ENCODE measurements at regions not wholly inside any gene's neighbourhood (a gene's known extent, or its start where the extent isn't known, plus 50 kb on each side); places are given as distances from the start of the nearest gene placed in this dataset.

DNA sequence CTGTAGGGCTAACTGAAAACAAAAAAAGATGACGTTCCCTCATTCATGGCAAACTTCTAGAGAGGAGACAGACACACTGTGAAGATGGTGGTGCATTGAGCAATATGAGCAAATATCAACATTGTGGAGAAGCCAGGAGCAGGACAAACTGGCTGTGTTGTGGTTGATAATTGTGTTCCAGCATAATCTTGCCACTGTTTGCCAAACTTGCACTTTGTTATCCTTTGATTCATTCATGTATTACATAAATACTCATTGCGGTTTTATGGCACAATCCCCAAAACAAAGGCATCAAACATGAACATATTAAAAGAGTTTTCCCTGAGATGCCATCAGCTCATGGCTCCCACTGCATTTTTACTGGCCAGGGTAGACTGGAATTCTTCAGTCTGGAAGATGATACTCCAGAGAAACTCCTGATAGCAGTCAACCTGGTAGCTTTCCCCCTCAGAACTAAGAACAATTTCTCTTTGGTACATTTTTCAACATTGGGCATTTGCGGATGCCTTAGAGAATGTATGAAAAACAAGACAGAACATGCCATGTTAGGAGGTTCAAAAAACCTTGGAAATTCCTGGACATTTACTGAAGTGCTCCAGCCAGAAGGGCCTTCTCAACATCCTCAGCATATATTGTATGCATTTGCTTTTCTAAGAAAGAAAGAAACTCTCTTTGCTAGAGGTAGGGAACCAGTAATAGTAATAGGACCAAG, 487.4 kb upstream of the CELF4 start:
- CTCF ChIA-PET, result no interaction called here
- POLR2A ChIA-PET, result no interaction called here
- no peak overlapping the region for H3K27ac ChIP-seq (ENCODE audit: insufficient read depth in 1 of 2, low read depth in 1 of 2, low read length in 2 of 2, poor library complexity in 1 of 2, severe bottlenecking in 2 of 2)

DNA sequence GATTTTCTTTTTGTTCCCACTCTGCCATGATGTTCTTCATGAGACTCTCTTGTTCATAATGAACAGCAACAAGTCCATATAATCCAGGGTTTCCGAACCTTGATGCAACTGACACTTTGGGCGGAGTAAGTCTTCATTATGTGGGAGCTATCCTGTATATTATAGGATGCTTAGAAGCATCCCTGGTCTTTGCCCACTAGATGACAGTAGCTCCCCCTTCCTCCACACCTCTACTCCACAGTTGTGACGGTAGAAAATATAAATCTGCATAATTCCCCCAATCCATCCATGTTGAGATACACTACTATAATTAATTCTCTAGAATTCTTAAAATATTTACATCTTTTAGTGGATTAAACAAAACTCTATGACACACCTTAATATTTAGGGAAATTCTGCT, 482.2 kb upstream of the CELF4 start:
- POLR2A ChIA-PET, result no interaction called here
- Histone ChIP-seq H3K4me1 (ENCODE audit: control extremely low read depth in 1 of 4, control insufficient read depth in 4 of 4, insufficient read depth in 4 of 4, low read length in 3 of 4) (no peaks in the 10 kb centered on the region), H3K27me3 (replicated peaks in 2 of 5; ENCODE audit: control insufficient read depth in 4 of 5, insufficient read depth in 5 of 5, low read length in 4 of 5) (no peaks in the 10 kb centered on the region), H3K9me3 (ENCODE audit: control extremely low read depth in 1 of 5, control insufficient read depth in 4 of 5, insufficient read depth in 2 of 5, low read depth in 1 of 5, low read length in 4 of 5) (no peaks in the 10 kb centered on the region), H3K36me3 (ENCODE audit: control insufficient read depth in 4 of 4, insufficient read depth in 4 of 4, low read length in 3 of 4) (no peaks in the 10 kb centered on the region), H3K27ac (ENCODE audit: insufficient read depth in 1 of 2, low read depth in 1 of 2, low read length in 2 of 2, poor library complexity in 1 of 2, severe bottlenecking in 2 of 2) (no peak overlapping the region), H3K4me3 (ENCODE audit: control insufficient read depth in 1 of 7, extremely low read depth in 1 of 7, insufficient read depth in 4 of 7, low read depth in 2 of 7, low read length in 6 of 7) (no peak overlapping the region)
- DNase-seq, result peak in 2 of 3 donors; percentile 1 to 7
- CTCF ChIA-PET, result no interaction called here
- no CpG with 5 or more reads among the region's 3 CpGs for whole genome bisulfite sequencing (ENCODE audit: insufficient coverage)

More for the DNA sequence above, 487.4 kb upstream of the CELF4 start:
- WGBS (ENCODE audit: insufficient coverage), result 100% methylated on average over 2 of the region's 3 CpGs
- Histone ChIP-seq H3K27me3 (replicated peaks in 2 of 5; ENCODE audit: control insufficient read depth in 4 of 5, insufficient read depth in 5 of 5, low read length in 4 of 5) (no peaks in the 10 kb centered on the region), H3K36me3 (ENCODE audit: control insufficient read depth in 4 of 4, insufficient read depth in 4 of 4, low read length in 3 of 4) (no peaks in the 10 kb centered on the region), H3K9me3 (ENCODE audit: control extremely low read depth in 1 of 5, control insufficient read depth in 4 of 5, insufficient read depth in 2 of 5, low read depth in 1 of 5, low read length in 4 of 5) (no peaks in the 10 kb centered on the region), H3K4me3 (ENCODE audit: control insufficient read depth in 1 of 7, extremely low read depth in 1 of 7, insufficient read depth in 4 of 7, low read depth in 2 of 7, low read length in 6 of 7) (no peak overlapping the region), H3K4me1 (ENCODE audit: control extremely low read depth in 1 of 4, control insufficient read depth in 4 of 4, insufficient read depth in 4 of 4, low read length in 3 of 4) (no peaks in the 10 kb centered on the region)
- DNase-seq, result no peak

DNA sequence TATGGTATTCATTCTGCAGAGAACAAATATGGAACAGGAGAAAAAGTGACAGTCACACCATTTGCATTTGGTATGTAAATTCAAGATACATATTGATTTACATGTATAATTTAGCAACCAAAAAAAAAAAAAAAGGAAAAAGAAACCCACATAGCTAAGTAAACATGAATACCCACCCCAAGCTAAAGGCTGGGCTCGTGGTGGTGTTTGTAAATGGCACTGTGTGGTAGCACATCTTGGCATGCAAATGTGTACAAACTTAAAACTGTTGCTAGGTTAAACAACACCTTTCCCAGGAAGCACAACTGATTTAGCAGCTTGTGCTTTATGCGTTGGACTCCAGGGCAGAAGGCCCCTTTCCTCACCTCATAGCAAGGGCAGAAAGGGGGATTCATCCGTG, 481.1 kb upstream of the CELF4 start:
- H3K36me3 ChIP-seq (ENCODE audit: control insufficient read depth in 4 of 4, insufficient read depth in 4 of 4, low read length in 3 of 4), result no peaks in the 10 kb centered on the region
- ChIA-PET POLR2A (no interaction called here), CTCF (no interaction called here)
- no peaks in the 10 kb centered on the region for H3K4me1 ChIP-seq (ENCODE audit: control extremely low read depth in 1 of 4, control insufficient read depth in 4 of 4, insufficient read depth in 4 of 4, low read length in 3 of 4)
- no peak for DNase-seq
- WGBS (ENCODE audit: insufficient coverage), result 95% methylated on average over 2 of the region's 3 CpGs
- no peak overlapping the region for H3K4me3 ChIP-seq (ENCODE audit: control insufficient read depth in 1 of 7, extremely low read depth in 1 of 7, insufficient read depth in 4 of 7, low read depth in 2 of 7, low read length in 6 of 7)
- no peaks in the 10 kb centered on the region for H3K9me3 ChIP-seq (ENCODE audit: control extremely low read depth in 1 of 5, control insufficient read depth in 4 of 5, insufficient read depth in 2 of 5, low read depth in 1 of 5, low read length in 4 of 5)
- no peak overlapping the region for H3K27ac ChIP-seq (ENCODE audit: insufficient read depth in 1 of 2, low read depth in 1 of 2, low read length in 2 of 2, poor library complexity in 1 of 2, severe bottlenecking in 2 of 2)
- H3K27me3 ChIP-seq (replicated peaks in 2 of 5; ENCODE audit: control insufficient read depth in 4 of 5, insufficient read depth in 5 of 5, low read length in 4 of 5), result no peaks in the 10 kb centered on the region

DNA sequence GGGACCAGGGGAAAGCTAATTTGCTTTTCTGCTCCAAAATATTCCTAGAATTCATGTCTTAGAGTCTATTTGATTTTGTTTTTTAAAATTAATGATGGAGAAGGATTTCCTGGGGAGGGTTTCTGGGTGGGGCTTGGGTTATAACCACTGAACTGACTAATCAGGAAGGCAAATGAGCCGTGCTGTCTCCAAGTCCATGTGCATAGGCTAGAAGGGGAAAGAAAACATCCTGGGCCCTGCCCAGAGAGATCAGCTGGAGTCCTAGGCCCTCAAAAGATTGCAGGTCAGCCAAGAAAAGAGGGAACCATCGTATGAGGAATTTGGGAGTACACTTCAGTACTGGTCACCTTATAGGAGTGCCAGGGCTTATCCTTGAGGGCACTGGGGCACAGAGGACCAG, 480.2 kb upstream of the CELF4 start:
- POLR2A ChIA-PET, result no interaction called here
- CTCF ChIA-PET, result interaction anchor here (1.2 kb wide), 1 partner anchor 9 kb away, joined by 3 read pairs; no protein-coding TSS in a partner anchor
- no peak overlapping the region for H3K27ac ChIP-seq (ENCODE audit: insufficient read depth in 1 of 2, low read depth in 1 of 2, low read length in 2 of 2, poor library complexity in 1 of 2, severe bottlenecking in 2 of 2)
- no peaks in the 10 kb centered on the region for H3K4me1 ChIP-seq (ENCODE audit: control extremely low read depth in 1 of 4, control insufficient read depth in 4 of 4, insufficient read depth in 4 of 4, low read length in 3 of 4)
- H3K4me3 ChIP-seq (ENCODE audit: control insufficient read depth in 1 of 7, extremely low read depth in 1 of 7, insufficient read depth in 4 of 7, low read depth in 2 of 7, low read length in 6 of 7), result no peak overlapping the region
- no peak for DNase-seq
- H3K36me3 ChIP-seq (ENCODE audit: control insufficient read depth in 4 of 4, insufficient read depth in 4 of 4, low read length in 3 of 4), result no peaks in the 10 kb centered on the region
- 83% methylated on average over 2 of the region's 2 CpGs for WGBS (ENCODE audit: insufficient coverage)
- H3K27me3 ChIP-seq (replicated peaks in 2 of 5; ENCODE audit: control insufficient read depth in 4 of 5, insufficient read depth in 5 of 5, low read length in 4 of 5), result no peaks in the 10 kb centered on the region
- H3K9me3 ChIP-seq (ENCODE audit: control extremely low read depth in 1 of 5, control insufficient read depth in 4 of 5, insufficient read depth in 2 of 5, low read depth in 1 of 5, low read length in 4 of 5), result no peaks in the 10 kb centered on the region

DNA sequence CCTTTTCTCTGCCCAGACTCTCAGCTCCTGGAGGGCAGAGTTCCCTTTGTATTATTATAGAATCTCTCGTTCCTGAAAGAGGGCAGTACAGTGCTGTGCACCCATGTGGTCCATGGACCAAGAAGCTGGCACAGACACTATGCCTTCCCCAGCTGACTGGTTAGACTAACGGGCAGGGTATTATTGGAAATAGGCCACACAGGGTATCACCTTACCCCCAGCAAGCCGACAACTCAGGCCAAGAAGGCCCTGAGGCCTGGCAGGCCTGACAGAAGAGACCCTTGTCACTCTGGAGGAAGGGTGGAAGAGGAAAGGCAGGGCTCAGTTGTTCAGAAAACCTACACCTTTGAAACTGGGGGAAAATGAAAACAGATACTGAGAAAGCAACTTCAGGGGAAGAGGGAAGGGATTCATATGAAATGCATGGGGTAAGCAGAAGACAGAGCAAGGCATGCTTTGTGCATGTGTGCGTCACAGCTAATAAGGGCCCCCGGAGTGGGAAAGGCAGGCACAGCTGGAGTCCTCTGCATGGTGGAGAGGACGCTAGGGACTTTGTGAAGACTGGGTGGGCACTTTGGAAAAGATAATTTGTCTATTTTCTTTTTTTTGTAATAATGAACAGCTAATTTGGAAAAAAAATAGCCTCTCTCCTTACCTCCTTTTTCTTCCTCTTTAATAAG, 476.8 kb upstream of the CELF4 start:
- POLR2A ChIA-PET, result no interaction called here
- Histone ChIP-seq H3K27me3 (replicated peaks in 2 of 5; ENCODE audit: control insufficient read depth in 4 of 5, insufficient read depth in 5 of 5, low read length in 4 of 5) (no peaks in the 10 kb centered on the region), H3K4me1 (ENCODE audit: control extremely low read depth in 1 of 4, control insufficient read depth in 4 of 4, insufficient read depth in 4 of 4, low read length in 3 of 4) (no peaks in the 10 kb centered on the region), H3K9me3 (ENCODE audit: control extremely low read depth in 1 of 5, control insufficient read depth in 4 of 5, insufficient read depth in 2 of 5, low read depth in 1 of 5, low read length in 4 of 5) (no peaks in the 10 kb centered on the region), H3K36me3 (ENCODE audit: control insufficient read depth in 4 of 4, insufficient read depth in 4 of 4, low read length in 3 of 4) (no peaks in the 10 kb centered on the region), H3K4me3 (ENCODE audit: control insufficient read depth in 1 of 7, extremely low read depth in 1 of 7, insufficient read depth in 4 of 7, low read depth in 2 of 7, low read length in 6 of 7) (no peak overlapping the region), H3K27ac (ENCODE audit: insufficient read depth in 1 of 2, low read depth in 1 of 2, low read length in 2 of 2, poor library complexity in 1 of 2, severe bottlenecking in 2 of 2) (no peak overlapping the region)
- 95% methylated on average over 5 of the region's 6 CpGs for WGBS (ENCODE audit: insufficient coverage)
- CTCF ChIA-PET, result no interaction called here
- DNase-seq, result no peak

DNA sequence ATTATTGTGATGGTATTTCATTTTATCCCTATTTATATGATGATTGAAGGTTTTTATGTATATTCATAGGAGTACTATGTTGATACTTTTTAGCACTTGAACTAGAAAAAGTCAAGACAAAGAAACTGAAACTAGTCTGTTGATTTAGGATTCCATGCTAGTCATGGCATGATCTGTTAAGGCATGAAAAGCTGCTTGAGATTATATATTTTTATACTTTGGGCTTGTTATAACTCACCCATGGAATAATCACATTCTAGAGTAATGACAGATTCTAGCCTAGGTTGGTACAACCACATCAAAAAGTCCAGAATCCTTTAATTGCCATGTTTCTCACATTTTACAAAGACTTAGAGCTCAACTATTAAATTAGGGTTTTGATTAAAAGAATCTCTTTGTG, 472.6 kb upstream of the CELF4 start:
- no peak for DNase-seq
- POLR2A ChIA-PET, result no interaction called here
- Histone ChIP-seq H3K4me3 (ENCODE audit: control insufficient read depth in 1 of 7, extremely low read depth in 1 of 7, insufficient read depth in 4 of 7, low read depth in 2 of 7, low read length in 6 of 7) (no peak overlapping the region), H3K27me3 (replicated peaks in 2 of 5; ENCODE audit: control insufficient read depth in 4 of 5, insufficient read depth in 5 of 5, low read length in 4 of 5) (no peaks in the 10 kb centered on the region), H3K4me1 (ENCODE audit: control extremely low read depth in 1 of 4, control insufficient read depth in 4 of 4, insufficient read depth in 4 of 4, low read length in 3 of 4) (no peaks in the 10 kb centered on the region), H3K36me3 (ENCODE audit: control insufficient read depth in 4 of 4, insufficient read depth in 4 of 4, low read length in 3 of 4) (no peaks in the 10 kb centered on the region), H3K27ac (ENCODE audit: insufficient read depth in 1 of 2, low read depth in 1 of 2, low read length in 2 of 2, poor library complexity in 1 of 2, severe bottlenecking in 2 of 2) (no peak overlapping the region), H3K9me3 (ENCODE audit: control extremely low read depth in 1 of 5, control insufficient read depth in 4 of 5, insufficient read depth in 2 of 5, low read depth in 1 of 5, low read length in 4 of 5) (no peaks in the 10 kb centered on the region)
- CTCF ChIA-PET, result no interaction called here

DNA sequence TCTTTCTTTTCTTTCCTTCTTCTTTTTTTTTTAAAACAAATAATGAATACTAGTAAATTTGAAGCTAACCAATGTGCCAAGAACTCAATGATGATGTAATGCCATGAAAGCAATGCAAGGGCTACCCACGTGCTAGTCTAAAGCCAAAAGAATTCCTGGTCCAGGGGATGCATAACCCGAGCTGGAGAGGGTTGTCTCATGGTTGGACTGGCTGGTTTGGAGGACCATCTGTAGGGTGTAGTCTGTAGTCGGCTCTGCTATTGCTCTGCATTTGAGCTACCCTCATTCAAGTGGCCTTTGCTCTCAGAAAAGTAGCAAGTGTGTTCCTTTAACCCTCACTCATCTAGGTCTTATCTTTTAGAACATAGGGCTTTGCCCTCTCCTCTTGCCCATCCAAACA, 469.6 kb upstream of the CELF4 start:
- H3K27ac ChIP-seq (ENCODE audit: insufficient read depth in 1 of 2, low read depth in 1 of 2, low read length in 2 of 2, poor library complexity in 1 of 2, severe bottlenecking in 2 of 2), result no peak overlapping the region
- H3K4me1 ChIP-seq (ENCODE audit: control extremely low read depth in 1 of 4, control insufficient read depth in 4 of 4, insufficient read depth in 4 of 4, low read length in 3 of 4), result no peaks in the 10 kb centered on the region
- POLR2A ChIA-PET, result no interaction called here
- no peaks in the 10 kb centered on the region for H3K27me3 ChIP-seq (replicated peaks in 2 of 5; ENCODE audit: control insufficient read depth in 4 of 5, insufficient read depth in 5 of 5, low read length in 4 of 5)
- H3K9me3 ChIP-seq (ENCODE audit: control extremely low read depth in 1 of 5, control insufficient read depth in 4 of 5, insufficient read depth in 2 of 5, low read depth in 1 of 5, low read length in 4 of 5), result no peaks in the 10 kb centered on the region
- CTCF ChIA-PET, result no interaction called here
- DNase-seq, result no peak
- no peak overlapping the region for H3K4me3 ChIP-seq (ENCODE audit: control insufficient read depth in 1 of 7, extremely low read depth in 1 of 7, insufficient read depth in 4 of 7, low read depth in 2 of 7, low read length in 6 of 7)
- H3K36me3 ChIP-seq (ENCODE audit: control insufficient read depth in 4 of 4, insufficient read depth in 4 of 4, low read length in 3 of 4), result no peaks in the 10 kb centered on the region
- WGBS (ENCODE audit: insufficient coverage), result 100% methylated on average over 1 of the region's 3 CpGs
